RKO (cell line): ENCODE measurements at regions not wholly inside any gene's neighbourhood (a gene's known extent, or its start where the extent isn't known, plus 50 kb on each side); places are given as distances from the start of the nearest gene placed in this dataset.

Experiments used
- DNase-seq: peaks from one replicate; pipeline ENCODE4 v3.0.0-alpha.2; 2016; ENCODE audit warnings: low spot score

DNA sequence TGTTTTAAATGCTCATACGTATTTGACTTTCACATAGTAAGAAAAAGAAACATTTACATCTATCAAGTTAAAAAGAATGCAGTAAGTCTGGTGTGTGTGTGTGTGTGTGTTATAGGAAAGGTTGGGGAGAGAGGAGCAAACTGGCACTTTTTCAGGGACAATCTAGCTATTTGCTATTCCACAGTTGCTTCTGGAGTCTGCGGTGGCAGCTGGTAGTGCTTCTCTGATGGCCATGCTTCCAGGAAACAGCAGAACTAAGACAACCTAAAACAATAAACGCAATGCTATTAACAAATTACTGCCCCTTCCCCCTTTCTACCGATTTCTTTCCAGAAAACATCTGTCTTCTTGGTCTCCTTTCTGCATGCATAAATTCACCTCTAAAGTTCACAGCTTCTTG is 70.0 kb upstream of the CDH10 start:
- DNase-seq = no peak

DNA sequence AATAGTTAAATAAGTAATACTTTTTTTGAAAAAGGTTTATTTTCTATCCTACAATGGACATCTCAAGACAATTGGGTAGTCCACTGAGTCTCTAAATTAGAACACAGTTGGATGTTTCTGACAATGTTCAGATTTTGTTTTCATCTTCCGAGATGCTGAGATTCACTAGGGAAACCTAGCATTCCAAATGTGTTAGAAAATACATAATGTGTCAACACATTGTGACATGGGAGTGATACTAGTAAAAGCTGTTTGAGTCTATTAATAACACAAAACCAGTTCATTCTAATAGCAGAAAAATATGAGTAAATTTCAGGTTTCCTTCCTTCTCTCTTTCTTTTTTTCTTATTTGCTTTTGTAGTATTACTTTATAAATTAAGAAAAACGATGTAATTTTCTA is 68.2 kb upstream of the CDH10 start:
- no peak for DNase-seq

DNA sequence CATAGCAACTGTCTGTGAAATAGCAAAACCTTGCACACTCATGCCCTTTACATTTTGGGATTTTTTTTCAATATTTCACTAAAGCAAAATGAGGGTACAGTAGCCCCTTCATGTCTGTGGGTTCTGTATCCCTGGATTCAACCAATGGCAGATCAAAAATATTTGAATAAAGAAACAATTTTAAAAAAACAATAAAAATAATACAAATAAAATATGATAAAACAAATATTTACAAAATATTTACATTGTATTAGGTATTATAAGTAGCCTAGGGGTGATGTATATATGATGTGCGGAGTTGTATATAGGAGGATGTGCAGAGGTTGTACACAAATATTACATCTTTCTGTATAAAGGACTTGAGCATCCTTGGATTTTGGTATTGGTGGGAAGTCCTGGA is 67.3 kb upstream of the CDH10 start:
- no peak for DNase-seq

DNA sequence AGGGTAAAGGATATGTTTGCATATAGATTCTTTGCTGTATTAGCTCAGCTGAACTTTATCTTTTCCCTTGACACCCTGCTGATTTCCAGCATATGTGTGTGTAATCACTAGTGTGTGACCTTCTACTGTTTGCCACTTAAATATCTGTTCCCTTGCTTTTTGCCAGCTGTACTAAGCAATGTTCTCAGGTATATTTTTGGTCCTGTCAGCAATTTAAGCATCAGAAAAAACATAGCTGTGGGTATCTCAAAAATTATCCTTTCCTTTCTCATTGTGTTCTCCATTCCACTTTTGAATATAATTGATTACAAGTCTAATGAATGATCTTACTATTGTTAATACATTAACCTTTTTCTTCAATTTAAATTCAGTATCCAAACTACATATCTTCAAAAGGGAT is 59.2 kb upstream of the CDH10 start:
- DNase-seq = no peak
